Glutamatergic neuron (in vitro differentiated cells): ENCODE measurements at regions not wholly inside any gene's neighbourhood (a gene's known extent, or its start where the extent isn't known, plus 50 kb on each side); places are given as distances from the start of the nearest gene placed in this dataset.

Source experiments
- DNase-seq: peaks from one replicate; pipeline ENCODE4 v3.0.0; 2022
- H3K27ac Mint-ChIP-seq: one replicate; pipeline ENCODE4 v1.8.0; 2020; ENCODE audit warnings: mild to moderate bottlenecking, mixed read lengths, inconsistent platforms; ENCODE audit not compliant: unreplicated experiment
- H3K27me3 Mint-ChIP-seq: one replicate; pipeline ENCODE4 v1.8.0; 2020; ENCODE audit warnings: mild to moderate bottlenecking, moderate library complexity, mixed read lengths, inconsistent platforms; ENCODE audit not compliant: unreplicated experiment
- H3K36me3 Mint-ChIP-seq: one replicate; pipeline ENCODE4 v1.8.0; 2020; ENCODE audit warnings: mild to moderate bottlenecking, mixed read lengths, inconsistent platforms; ENCODE audit not compliant: unreplicated experiment
- H3K4me1 Mint-ChIP-seq: one replicate; pipeline ENCODE4 v1.8.0; 2020; ENCODE audit warnings: mild to moderate bottlenecking, low read depth, mixed read lengths, inconsistent platforms; ENCODE audit not compliant: unreplicated experiment
- H3K4me3 Mint-ChIP-seq: one replicate; pipeline ENCODE4 v1.8.0; 2020; ENCODE audit warnings: mild to moderate bottlenecking, mixed read lengths, inconsistent platforms; ENCODE audit not compliant: unreplicated experiment
- H3K9me3 Mint-ChIP-seq: one replicate; pipeline ENCODE4 v1.8.0; 2020; ENCODE audit warnings: mild to moderate bottlenecking, moderate library complexity, mixed read lengths, inconsistent platforms; ENCODE audit not compliant: unreplicated experiment
- TF ChIP-seq, protein P1 (sequence below): fragments of 200-600 bp; sonication (generic); IDR thresholded peaks from one replicate; pipeline ENCODE4 v1.5.0; 2021; ENCODE audit not compliant: partially characterized antibody, unreplicated experiment

DNA sequence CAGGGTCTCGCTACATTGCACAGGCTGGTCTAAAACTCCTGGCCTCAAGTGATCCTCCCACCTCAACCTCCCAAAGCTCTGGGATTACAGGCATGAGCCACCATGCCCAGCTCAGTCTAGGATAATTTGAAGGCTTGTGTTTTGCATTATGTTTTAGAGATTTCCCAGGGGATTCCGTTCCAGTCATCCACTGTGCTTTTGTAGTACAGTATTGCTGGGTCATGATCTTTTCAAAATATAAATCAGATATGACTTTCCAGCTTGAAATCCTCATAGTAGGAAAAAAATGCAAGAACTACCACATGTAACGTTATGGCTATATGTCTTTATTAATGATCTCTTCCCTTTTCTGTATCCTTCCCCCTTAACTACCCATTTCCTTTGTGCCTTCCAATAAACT, 338.1 kb downstream of the PRELID2 start:
- Mint-ChIP-seq H3K27me3 (peaks cover 2% of the 10 kb centered on the region), H3K4me3 (no peak overlapping the region), H3K4me1 (peaks cover 4% of the 10 kb centered on the region), H3K27ac (no peak overlapping the region), H3K9me3 (no peaks in the 10 kb centered on the region), H3K36me3 (no peaks in the 10 kb centered on the region)
- TF ChIP-seq, protein P1, sequence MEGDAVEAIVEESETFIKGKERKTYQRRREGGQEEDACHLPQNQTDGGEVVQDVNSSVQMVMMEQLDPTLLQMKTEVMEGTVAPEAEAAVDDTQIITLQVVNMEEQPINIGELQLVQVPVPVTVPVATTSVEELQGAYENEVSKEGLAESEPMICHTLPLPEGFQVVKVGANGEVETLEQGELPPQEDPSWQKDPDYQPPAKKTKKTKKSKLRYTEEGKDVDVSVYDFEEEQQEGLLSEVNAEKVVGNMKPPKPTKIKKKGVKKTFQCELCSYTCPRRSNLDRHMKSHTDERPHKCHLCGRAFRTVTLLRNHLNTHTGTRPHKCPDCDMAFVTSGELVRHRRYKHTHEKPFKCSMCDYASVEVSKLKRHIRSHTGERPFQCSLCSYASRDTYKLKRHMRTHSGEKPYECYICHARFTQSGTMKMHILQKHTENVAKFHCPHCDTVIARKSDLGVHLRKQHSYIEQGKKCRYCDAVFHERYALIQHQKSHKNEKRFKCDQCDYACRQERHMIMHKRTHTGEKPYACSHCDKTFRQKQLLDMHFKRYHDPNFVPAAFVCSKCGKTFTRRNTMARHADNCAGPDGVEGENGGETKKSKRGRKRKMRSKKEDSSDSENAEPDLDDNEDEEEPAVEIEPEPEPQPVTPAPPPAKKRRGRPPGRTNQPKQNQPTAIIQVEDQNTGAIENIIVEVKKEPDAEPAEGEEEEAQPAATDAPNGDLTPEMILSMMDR, result no peak
- no peak for DNase-seq

DNA sequence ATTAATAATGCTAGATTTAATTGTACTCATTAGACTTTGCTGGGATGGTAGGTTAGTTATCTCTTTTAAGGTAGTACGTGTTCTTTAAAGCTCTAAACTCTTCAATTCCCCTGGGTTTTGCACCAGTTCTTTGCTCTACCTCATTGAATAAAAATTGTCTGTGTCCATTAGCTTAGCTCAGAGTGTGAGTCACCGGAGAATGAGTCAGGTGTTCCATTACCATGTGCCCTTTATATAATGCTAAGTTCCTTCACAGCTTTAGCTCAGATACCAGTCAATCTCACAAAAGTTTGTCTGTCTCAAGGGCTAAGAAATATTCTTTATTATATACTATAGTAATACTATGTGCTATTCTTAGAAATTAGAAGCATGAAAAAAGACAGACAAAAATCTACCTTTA, 339.4 kb downstream of the PRELID2 start:
- H3K4me3 Mint-ChIP-seq, result no peak overlapping the region
- H3K27ac Mint-ChIP-seq, result no peak overlapping the region
- H3K4me1 Mint-ChIP-seq, result peaks cover 4% of the 10 kb centered on the region
- H3K36me3 Mint-ChIP-seq, result no peaks in the 10 kb centered on the region
- DNase-seq, result no peak
- TF ChIP-seq, protein P1, result no peak
- H3K27me3 Mint-ChIP-seq, result peaks cover under 1% of the 10 kb centered on the region
- no peaks in the 10 kb centered on the region for H3K9me3 Mint-ChIP-seq

DNA sequence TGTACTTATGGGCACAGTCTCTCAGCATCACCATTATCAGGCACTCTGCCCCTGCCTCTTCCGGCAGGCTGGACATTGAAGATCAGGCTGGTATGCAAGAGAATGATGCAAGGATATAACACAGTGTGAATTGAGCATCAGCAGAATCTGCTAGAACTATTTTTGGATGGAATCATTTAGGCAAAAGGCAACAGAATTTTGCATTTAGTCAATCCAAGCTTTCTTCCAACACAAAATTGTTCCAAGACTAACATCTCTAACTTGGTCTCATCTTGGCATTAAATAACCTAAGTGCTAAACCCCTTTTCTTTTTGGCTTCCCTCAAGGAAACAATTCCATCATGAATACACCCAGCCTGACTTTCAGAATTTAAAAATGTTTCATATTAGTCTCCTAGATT, 339.9 kb downstream of the PRELID2 start:
- DNase-seq, result no peak

GRCh38 chr5:145493435-145493834, 341.7 kb downstream of the PRELID2 start:
- no peak for DNase-seq
- Mint-ChIP-seq H3K27ac (no peak overlapping the region), H3K4me1 (no peaks in the 10 kb centered on the region), H3K36me3 (no peaks in the 10 kb centered on the region), H3K27me3 (no peaks in the 10 kb centered on the region), H3K4me3 (no peak overlapping the region), H3K9me3 (no peaks in the 10 kb centered on the region)
- TF ChIP-seq, protein P1, result no peak

More for the DNA sequence above, 339.9 kb downstream of the PRELID2 start:
- Mint-ChIP-seq H3K4me3 (no peak overlapping the region), H3K27me3 (no peaks in the 10 kb centered on the region), H3K9me3 (no peaks in the 10 kb centered on the region), H3K27ac (no peak overlapping the region), H3K4me1 (peaks cover 4% of the 10 kb centered on the region), H3K36me3 (no peaks in the 10 kb centered on the region)
- TF ChIP-seq, protein P1, result no peak

DNA sequence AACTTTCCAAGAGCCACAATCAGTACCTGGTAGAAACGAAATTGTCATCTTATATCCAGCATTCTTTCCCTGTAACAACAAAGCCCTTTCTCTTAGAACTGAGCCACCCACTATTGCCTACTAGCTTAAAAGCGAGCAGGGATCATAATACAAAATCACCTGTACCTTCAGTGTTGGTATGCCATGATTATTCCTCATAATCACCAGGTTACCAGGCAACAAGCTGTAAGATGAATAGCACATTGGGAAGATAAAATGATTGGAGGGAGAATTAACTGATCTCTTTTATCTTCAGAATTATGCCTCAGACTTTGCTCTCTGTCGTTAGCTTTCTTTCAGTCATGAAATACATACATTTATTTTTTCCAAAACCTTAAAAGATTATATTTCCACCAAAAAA, 345.6 kb downstream of the PRELID2 start:
- TF ChIP-seq, protein P1, result no peak
- Mint-ChIP-seq H3K4me3 (no peak overlapping the region), H3K27me3 (no peaks in the 10 kb centered on the region), H3K36me3 (no peaks in the 10 kb centered on the region), H3K9me3 (no peaks in the 10 kb centered on the region), H3K4me1 (no peaks in the 10 kb centered on the region), H3K27ac (no peak overlapping the region)
- no peak for DNase-seq
